ENCODE measurements at regions not wholly inside any gene's neighbourhood (a gene's known extent, or its start where the extent isn't known, plus 50 kb on each side); places are given as distances from the start of the nearest gene placed in this dataset.
A peak's percentile ranks its signal among the peaks of the same experiment; 100 is the strongest.

- TF ChIP-seq ARNTL (CRISPR knock-in tag; IDR thresholded peaks at IDR 0.05; ENCODE audit: borderline replicate concordance, low read depth) (no peak), PPARA (CRISPR knock-in tag; IDR thresholded peaks at IDR 0.05; ENCODE audit: borderline replicate concordance) (no peak), ZNF70 (CRISPR knock-in tag; IDR thresholded peaks at IDR 0.05) (no peak), ZFP3 (CRISPR knock-in tag; IDR thresholded peaks at IDR 0.05) (no peak), CSRNP3 (CRISPR knock-in tag; IDR thresholded peaks at IDR 0.05) (no peak)
These were observed 89.9 kb downstream of the TSEN15 start for GRCh38 chr1:184141361-184141880.

GRCh38 chr1:184143449-184143848 is 91.9 kb downstream of the TSEN15 start:
- ATAC-seq, result peak; percentile 85
- TF ChIP-seq PPARA (CRISPR knock-in tag; IDR thresholded peaks at IDR 0.05; ENCODE audit: borderline replicate concordance), result no peak
- no peak for TF ChIP-seq ZNF565 (CRISPR knock-in tag; conservative IDR thresholded peaks at IDR 0.05; ENCODE audit: low read depth)
- TF ChIP-seq TCF4 (CRISPR knock-in tag; IDR thresholded peaks at IDR 0.05; ENCODE audit: borderline replicate concordance), result no peak
- TF ChIP-seq CREB5 (CRISPR knock-in tag; IDR thresholded peaks at IDR 0.05; ENCODE audit: low read depth), result no peak
- no peak for TF ChIP-seq ESRRG (CRISPR knock-in tag; IDR thresholded peaks at IDR 0.05)
- no peak for TF ChIP-seq ISL1 (CRISPR knock-in tag; IDR thresholded peaks at IDR 0.05)
- no peak for TF ChIP-seq CSRNP3 (CRISPR knock-in tag; IDR thresholded peaks at IDR 0.05)
- no peak for TF ChIP-seq ZC3H10 (CRISPR knock-in tag; IDR thresholded peaks at IDR 0.05)
- no peak for TF ChIP-seq RARB (CRISPR knock-in tag; IDR thresholded peaks at IDR 0.05)
- TF ChIP-seq ZFP3 (CRISPR knock-in tag; IDR thresholded peaks at IDR 0.05), result no peak
- TF ChIP-seq ARNTL (CRISPR knock-in tag; IDR thresholded peaks at IDR 0.05; ENCODE audit: borderline replicate concordance, low read depth), result no peak
- no peak for TF ChIP-seq SNAI2 (CRISPR knock-in tag; IDR thresholded peaks at IDR 0.05)
- no peak for TF ChIP-seq PATZ1 (CRISPR knock-in tag; IDR thresholded peaks at IDR 0.05; ENCODE audit: borderline replicate concordance)
- TF ChIP-seq GLIS3 (CRISPR knock-in tag; IDR thresholded peaks at IDR 0.05), result no peak

More at GRCh38 chr1:184141361-184141880, 89.9 kb downstream of the TSEN15 start:
- ATAC-seq, result no peak

GRCh38 chr1:184145083-184145482 is 93.6 kb downstream of the TSEN15 start:
- ATAC-seq, result no peak
- TF ChIP-seq TCF4 (CRISPR knock-in tag; IDR thresholded peaks at IDR 0.05; ENCODE audit: borderline replicate concordance) (no peak), TSHZ2 (CRISPR knock-in tag; IDR thresholded peaks at IDR 0.05) (no peak), OSR1 (CRISPR knock-in tag; IDR thresholded peaks at IDR 0.05) (no peak), ZNF565 (CRISPR knock-in tag; conservative IDR thresholded peaks at IDR 0.05; ENCODE audit: low read depth) (no peak), ISL1 (CRISPR knock-in tag; IDR thresholded peaks at IDR 0.05) (no peak), ZFP3 (CRISPR knock-in tag; IDR thresholded peaks at IDR 0.05) (no peak), BACH2 (CRISPR knock-in tag; IDR thresholded peaks at IDR 0.05; ENCODE audit: borderline replicate concordance) (no peak), ZFP30 (CRISPR knock-in tag; IDR thresholded peaks at IDR 0.05) (no peak), ESRRG (CRISPR knock-in tag; IDR thresholded peaks at IDR 0.05) (no peak), RARB (CRISPR knock-in tag; IDR thresholded peaks at IDR 0.05) (no peak), PPARA (CRISPR knock-in tag; IDR thresholded peaks at IDR 0.05; ENCODE audit: borderline replicate concordance) (no peak), TOX (CRISPR knock-in tag; IDR thresholded peaks at IDR 0.05; ENCODE audit: borderline replicate concordance) (no peak), CSRNP3 (CRISPR knock-in tag; IDR thresholded peaks at IDR 0.05) (no peak), CSDC2 (CRISPR knock-in tag; IDR thresholded peaks at IDR 0.05) (no peak), PATZ1 (CRISPR knock-in tag; IDR thresholded peaks at IDR 0.05; ENCODE audit: borderline replicate concordance) (no peak), ARNTL (CRISPR knock-in tag; IDR thresholded peaks at IDR 0.05; ENCODE audit: borderline replicate concordance, low read depth) (no peak), GLIS3 (CRISPR knock-in tag; IDR thresholded peaks at IDR 0.05) (no peak), POU6F1 (CRISPR knock-in tag; IDR thresholded peaks at IDR 0.05; ENCODE audit: borderline replicate concordance, low read depth) (no peak), ZC3H10 (CRISPR knock-in tag; IDR thresholded peaks at IDR 0.05) (no peak)

Measured in SK-N-SH treated with all-trans-retinoic acid at 6 μM for 48 hours (cell line).